ENCODE measurements at regions not wholly inside any gene's neighbourhood (a gene's known extent, or its start where the extent isn't known, plus 50 kb on each side); places are given as distances from the start of the nearest gene placed in this dataset.

- no peak for DNase-seq (ENCODE audit: low read depth in 2 of 2)
Measured at GRCh38 chr5:8470489-8470888, 601.5 kb downstream of the MTRR start.

GRCh38 chr5:8471581-8471980 is 602.6 kb downstream of the MTRR start:
- DNase-seq (ENCODE audit: low read depth in 2 of 2) = no peak

GRCh38 chr5:8473016-8473415 is 604.1 kb downstream of the MTRR start:
- DNase-seq (ENCODE audit: low read depth in 2 of 2) = no peak

- no peak for DNase-seq (ENCODE audit: low read depth in 2 of 2)
Measured at GRCh38 chr5:8473827-8474568, 605.0 kb downstream of the MTRR start.

GRCh38 chr5:8474569-8474930 is 605.6 kb downstream of the MTRR start:
- no peak for DNase-seq (ENCODE audit: low read depth in 2 of 2)

GRCh38 chr5:8478326-8478725 is 609.4 kb downstream of the MTRR start:
- DNase-seq (ENCODE audit: low read depth in 2 of 2) = no peak

- no peak for DNase-seq (ENCODE audit: low read depth in 2 of 2)
Measured at GRCh38 chr5:8481007-8481406, 612.1 kb downstream of the MTRR start.

- no peak for DNase-seq (ENCODE audit: low read depth in 2 of 2)
Measured at GRCh38 chr5:8491254-8491653, 622.3 kb downstream of the MTRR start.

GRCh38 chr5:8493176-8493575 is 624.2 kb downstream of the MTRR start:
- DNase-seq (ENCODE audit: low read depth in 2 of 2) = no peak

- DNase-seq (ENCODE audit: low read depth in 2 of 2) = no peak
Measured at GRCh38 chr5:8500426-8500825, 631.5 kb downstream of the MTRR start.

- DNase-seq (ENCODE audit: low read depth in 2 of 2) = no peak
Measured at GRCh38 chr5:8505196-8505595, 636.2 kb downstream of the MTRR start.

GRCh38 chr5:8508231-8508630 is 639.3 kb downstream of the MTRR start:
- DNase-seq (ENCODE audit: low read depth in 2 of 2) = no peak

GRCh38 chr5:8516356-8516755 is 647.4 kb downstream of the MTRR start:
- DNase-seq (ENCODE audit: low read depth in 2 of 2) = no peak

GRCh38 chr5:8517456-8517855 is 648.5 kb downstream of the MTRR start:
- no peak for DNase-seq (ENCODE audit: low read depth in 2 of 2)

GRCh38 chr5:8520917-8521316 is 652.0 kb downstream of the MTRR start:
- DNase-seq (ENCODE audit: low read depth in 2 of 2) = no peak

GRCh38 chr5:8521991-8522390 is 653.0 kb downstream of the MTRR start:
- DNase-seq (ENCODE audit: low read depth in 2 of 2) = no peak

GRCh38 chr5:8522646-8523045 is 653.7 kb downstream of the MTRR start:
- no peak for DNase-seq (ENCODE audit: low read depth in 2 of 2)

- DNase-seq (ENCODE audit: low read depth in 2 of 2) = no peak
Measured at GRCh38 chr5:8523501-8523900, 654.6 kb downstream of the MTRR start.

GRCh38 chr5:8525819-8526218 is 656.9 kb downstream of the MTRR start:
- no peak for DNase-seq (ENCODE audit: low read depth in 2 of 2)

GRCh38 chr5:8528106-8528505 is 659.2 kb downstream of the MTRR start:
- DNase-seq (ENCODE audit: low read depth in 2 of 2) = no peak

GRCh38 chr5:8538821-8539220 is 669.9 kb downstream of the MTRR start:
- DNase-seq (ENCODE audit: low read depth in 2 of 2) = no peak

- DNase-seq (ENCODE audit: low read depth in 2 of 2) = no peak
Measured at GRCh38 chr5:8540317-8540716, 671.4 kb downstream of the MTRR start.

GRCh38 chr5:8550921-8551320 is 682.0 kb downstream of the MTRR start:
- no peak for DNase-seq (ENCODE audit: low read depth in 2 of 2)

- DNase-seq (ENCODE audit: low read depth in 2 of 2) = no peak
Measured at GRCh38 chr5:8553364-8553763, 684.4 kb downstream of the MTRR start.

Data from dermis microvascular lymphatic vessel endothelial cell (primary cell).